HCT116 (cell line): ENCODE measurements at regions not wholly inside any gene's neighbourhood (a gene's known extent, or its start where the extent isn't known, plus 50 kb on each side); places are given as distances from the start of the nearest gene placed in this dataset.
"Not testable (repeated sequence)": the region's sequence is repeated elsewhere in the genome, so short reads cannot be mapped to it uniquely, and the experiment has no call there.

Source experiments
- ATAC-seq: fragments of 200-7000 bp; cut with Tn5 transposase; 2 replicates; pipeline ENCODE4 v1.9.1; 2020; ENCODE audit warnings: mild to moderate bottlenecking, moderate library complexity
- BruUV-seq: library from RNA; stranded (reverse); fragments of 400-500 nt; replicated peaks from 2 replicates; lab custom pipeline; 2021; lab: Mats Ljungman, UMichigan
- CTCF ChIA-PET: fragments of 300-600 bp; sonication (Branson Sonifier 250); formaldehyde crosslinking; loops from one replicate; lab custom pipeline; 2021; ENCODE audit warnings: antibody characterized with exemption; lab: Charles Lee
- POLR2A ChIA-PET: fragments of 300-600, 350-600 bp; sonication (Branson Sonifier 250); formaldehyde crosslinking; loops from one replicate; lab custom pipeline; 2021; ENCODE audit warnings: antibody characterized with exemption; lab: Charles Lee
- RAD21 ChIA-PET, 2 experiments: fragments of 300-600 bp; sonication (Branson Sonifier 250); formaldehyde crosslinking; loops; one replicate each; lab custom pipeline; 2023; ENCODE audit warnings: low total read pairs in 2 of 2; ENCODE audit not compliant: uncharacterized antibody in 2 of 2, unreplicated experiment in 2 of 2, low non-redundant PET in 1 of 2; lab: Charles Lee
- DNase-seq: peaks from one replicate; pipeline ENCODE4 v3.0.0-alpha.2; 2010; ENCODE audit warnings: low read depth, low spot score
- H2AFZ ChIP-seq: fragments of 200-600 bp; shearing (Covaris generic), sonication (generic); 2 replicates; pipeline ENCODE4 v1.6.1; 2017; ENCODE audit warnings: low read depth, mixed run types, mixed read lengths, antibody characterized with exemption, low read length; ENCODE audit not compliant: poor library complexity, severe bottlenecking
- H3K27ac ChIP-seq: 2 replicates; pipeline ENCODE4 v1.5.1; 2012; ENCODE audit warnings: low read depth, low read length
- H3K27me3 ChIP-seq: fragments of 200-600 bp; sonication (generic); 2 replicates; pipeline ENCODE4 v1.6.1; 2016; ENCODE audit warnings: mixed run types, low read length, mixed read lengths; ENCODE audit not compliant: insufficient read depth
- H3K36me3 ChIP-seq, 2 experiments: fragments of 200-500 bp in 1 of 2; fragments of 200-600 bp in 1 of 2; sonication (Bioruptor generic) in 1 of 2; sonication (generic) in 1 of 2; 2 replicates each; pipeline versions ENCODE4 v1.5.1 to v1.6.1; 2014 to 2016; ENCODE audit warnings: low read length in 2 of 2, inconsistent platforms in 1 of 2, mixed read lengths in 1 of 2, mixed run types in 1 of 2; ENCODE audit not compliant: insufficient read depth in 2 of 2, control insufficient read depth in 1 of 2
- H3K4me1 ChIP-seq, 2 experiments: fragments of 200-600 bp in 1 of 2; sonication (generic) in 1 of 2; 2 replicates each; pipeline versions ENCODE4 v1.5.1 to v1.6.1; 2012 to 2017; ENCODE audit warnings: low read length in 2 of 2, inconsistent platforms in 1 of 2, mild to moderate bottlenecking in 1 of 2, mixed read lengths in 1 of 2, mixed run types in 1 of 2, moderate library complexity in 1 of 2; ENCODE audit not compliant: insufficient read depth in 2 of 2, control insufficient read depth in 1 of 2
- H3K4me2 ChIP-seq: fragments of 200-600 bp; sonication (generic); 2 replicates; pipeline ENCODE4 v1.6.1; 2017; ENCODE audit warnings: mixed run types, low read length, mixed read lengths
- H3K4me3 ChIP-seq, 2 experiments: fragments of 200-600 bp in 1 of 2; sonication (generic) in 1 of 2; replicated peaks in 1 of 2; 2 replicates each; pipeline ENCODE4 v1.5.1; 2011 to 2016; ENCODE audit warnings: low read length in 2 of 2, control low read depth in 1 of 2, low read depth in 1 of 2, mild to moderate bottlenecking in 1 of 2, mixed read lengths in 1 of 2, mixed run types in 1 of 2
- H3K79me2 ChIP-seq: fragments of 200-600 bp; sonication (generic); 2 replicates; pipeline ENCODE4 v1.6.1; 2017; ENCODE audit warnings: mild to moderate bottlenecking, mixed run types, low read length, moderate library complexity, mixed read lengths; ENCODE audit not compliant: insufficient read depth
- H3K9ac ChIP-seq: fragments of 200-600 bp; sonication (generic); 2 replicates; pipeline ENCODE4 v1.6.1; 2016; ENCODE audit warnings: low read length, mixed read lengths
- H3K9me2 ChIP-seq: fragments of 200-600 bp; sonication (generic), shearing (Covaris generic); 2 replicates; pipeline ENCODE4 v1.6.1; 2017; ENCODE audit warnings: mixed run types, mild to moderate bottlenecking, moderate library complexity; ENCODE audit not compliant: insufficient read depth
- H3K9me3 ChIP-seq, 2 experiments: fragments of 200-500 bp in 1 of 2; fragments of 200-600 bp in 1 of 2; sonication (Bioruptor generic) in 1 of 2; sonication (generic) in 1 of 2; 2 replicates each; pipeline ENCODE4 v1.6.1; 2014 to 2017; ENCODE audit warnings: low read length in 2 of 2, mixed read lengths in 2 of 2, inconsistent platforms in 1 of 2, low read depth in 1 of 2, mild to moderate bottlenecking in 1 of 2, mixed run types in 1 of 2, moderate library complexity in 1 of 2; ENCODE audit not compliant: control insufficient read depth in 1 of 2, insufficient read depth in 1 of 2
- H4K20me1 ChIP-seq: fragments of 200-600 bp; sonication (generic), shearing (Covaris generic); 2 replicates; pipeline ENCODE4 v1.6.1; 2017; ENCODE audit warnings: mixed run types, mild to moderate bottlenecking, moderate library complexity; ENCODE audit not compliant: insufficient read depth
- CEBPB ChIP-seq: IDR thresholded peaks from 2 replicates; pipeline ENCODE4 v1.6.1; 2012; ENCODE audit warnings: low read depth
- POLR2A ChIP-seq: IDR thresholded peaks from 2 replicates; pipeline ENCODE4 v1.7.0; 2011; ENCODE audit warnings: borderline replicate concordance; ENCODE audit not compliant: insufficient read depth, insufficient read length; ENCODE audit errors: extremely low read depth
- POLR2AphosphoS5 ChIP-seq: IDR thresholded peaks from 2 replicates; pipeline ENCODE4 v1.6.1; 2011; ENCODE audit warnings: mild to moderate bottlenecking, low read depth, low read length, moderate library complexity
- RAD21 ChIP-seq: IDR thresholded peaks from 2 replicates; pipeline ENCODE4 v1.6.1; 2012; ENCODE audit warnings: low read depth, mild to moderate bottlenecking
- intact Hi-C: fragments of 100-400 bp; cut with micrococcal nuclease; formaldehyde crosslinking; loops from 2 replicates; pipeline ENCODE4 v1.10.0; 2022

DNA sequence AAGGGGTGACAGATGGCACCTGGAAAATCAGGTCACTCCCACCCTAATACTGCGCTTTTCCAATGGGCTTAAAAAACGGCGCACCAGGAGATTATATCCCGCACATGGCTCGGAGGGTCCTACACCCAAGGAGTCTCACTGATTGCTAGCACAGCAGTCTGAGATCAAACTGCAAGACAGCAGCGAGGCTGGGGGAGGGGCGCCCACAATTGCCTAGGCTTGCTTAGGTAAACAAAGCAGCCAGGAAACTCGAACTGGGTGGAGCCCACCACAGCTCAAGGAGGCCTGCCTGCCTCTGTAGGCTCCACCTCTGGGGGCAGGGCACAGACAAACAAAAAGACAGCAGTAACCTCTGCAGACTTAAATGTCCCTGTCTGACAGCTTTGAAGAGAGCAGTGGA, 205.7 kb upstream of the HTR1E start:
- intact Hi-C loops, H3K36me3 ChIP-seq, CTCF ChIA-PET, H3K27ac ChIP-seq, POLR2A ChIA-PET, H3K79me2 ChIP-seq, DNase-seq, H3K4me1 ChIP-seq, H3K9me3 ChIP-seq, RAD21 ChIA-PET, H3K9ac ChIP-seq, H3K4me2 ChIP-seq, H3K27me3 ChIP-seq, BruUV-seq, H3K9me2 ChIP-seq, ATAC-seq, H3K4me3 ChIP-seq, H4K20me1 ChIP-seq, H2AFZ ChIP-seq: not testable (repeated sequence)

GRCh38 chr6:86730772-86731171, 206.6 kb upstream of the HTR1E start:
- H3K4me2 ChIP-seq, H3K27ac ChIP-seq, RAD21 ChIA-PET, H3K4me3 ChIP-seq, H4K20me1 ChIP-seq, POLR2A ChIA-PET, H3K36me3 ChIP-seq, BruUV-seq, ATAC-seq, H3K4me1 ChIP-seq, H3K9me3 ChIP-seq, DNase-seq, H3K27me3 ChIP-seq, intact Hi-C loops, H2AFZ ChIP-seq, H3K79me2 ChIP-seq, CTCF ChIA-PET, H3K9me2 ChIP-seq, H3K9ac ChIP-seq: not testable (repeated sequence)

DNA sequence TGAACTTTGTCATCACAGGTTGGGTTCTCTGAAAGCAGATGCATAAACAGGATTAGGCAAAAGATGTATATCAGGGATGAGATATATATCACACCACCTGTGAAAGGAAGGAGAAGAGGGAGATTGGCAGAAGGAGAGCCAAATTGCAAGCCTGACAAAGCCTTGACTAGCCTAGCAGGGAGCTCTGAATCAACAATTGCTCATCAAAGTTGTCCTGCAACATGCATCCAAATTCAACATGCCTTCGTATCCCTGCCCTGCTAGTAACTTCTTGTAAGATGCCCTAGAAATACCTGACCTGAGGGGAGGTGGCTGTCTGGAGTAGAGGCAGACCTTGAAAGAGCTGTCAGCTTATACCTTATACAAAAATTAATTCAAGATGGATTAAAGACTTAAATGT, 207.1 kb upstream of the HTR1E start:
- Histone ChIP-seq H2AFZ (no peak overlapping the region), H3K36me3 (no peaks in the 10 kb centered on the region), H4K20me1 (no peaks in the 10 kb centered on the region), H3K9me2 (no peaks in the 10 kb centered on the region), H3K4me3 (no peak overlapping the region), H3K4me1 (no peaks in the 10 kb centered on the region), H3K27me3 (no peaks in the 10 kb centered on the region), H3K27ac (no peak overlapping the region), H3K9me3 (no peaks in the 10 kb centered on the region), H3K4me2 (no peak overlapping the region), H3K79me2 (no peaks in the 10 kb centered on the region), H3K9ac (no peak overlapping the region)
- CTCF ChIA-PET: no interaction called here
- DNase-seq (no peak), ATAC-seq (no peak)
- TF ChIP-seq CEBPB (no peak), RAD21 (no peak), POLR2AphosphoS5 (no peak), POLR2A (no peak)
- RAD21 ChIA-PET: no interaction called here
- POLR2A ChIA-PET: no interaction called here
- intact Hi-C loops: no loop called here
- no TSS peak for BruUV-seq
